Stimulated activated CD4-positive, alpha-beta T cell treated with anti-CD3 and anti-CD28 coated beads, TNF-alpha, amount 100 ng/mL, for 24 hours (primary cell): ENCODE measurements at regions not wholly inside any gene's neighbourhood (a gene's known extent, or its start where the extent isn't known, plus 50 kb on each side); places are given as distances from the start of the nearest gene placed in this dataset.

ENCODE experiments used
- DNase-seq, 3 experiments: peaks; one replicate each; pipeline ENCODE4 v3.0.0-alpha.2; 2020; ENCODE audit warnings: low read depth in 3 of 3

- DNase-seq, result no peak
These were observed 70.7 kb downstream of the RBFOX3 start for GRCh38 chr17:79539944-79540705.

DNA sequence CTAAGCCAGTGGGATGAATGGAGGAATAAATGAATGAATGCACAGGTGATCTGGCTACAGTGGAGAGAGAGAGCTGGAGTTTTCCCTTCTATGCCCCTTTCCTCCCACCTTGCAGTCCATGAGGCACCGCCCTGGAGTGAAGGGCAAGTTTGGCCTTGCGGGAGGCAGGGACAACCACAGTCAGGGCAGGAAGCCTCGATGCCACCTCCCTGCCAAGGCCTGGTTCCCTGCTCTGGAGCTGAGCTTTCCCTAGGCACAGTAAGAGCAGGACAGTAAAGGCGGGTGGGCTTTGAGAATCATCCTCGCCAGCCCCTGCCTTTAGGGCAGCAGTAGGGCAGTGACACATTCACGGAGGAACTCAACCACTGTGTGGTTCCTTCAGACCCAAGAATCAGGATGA lies 72.6 kb downstream of the RBFOX3 start:
- no peak for DNase-seq

DNA sequence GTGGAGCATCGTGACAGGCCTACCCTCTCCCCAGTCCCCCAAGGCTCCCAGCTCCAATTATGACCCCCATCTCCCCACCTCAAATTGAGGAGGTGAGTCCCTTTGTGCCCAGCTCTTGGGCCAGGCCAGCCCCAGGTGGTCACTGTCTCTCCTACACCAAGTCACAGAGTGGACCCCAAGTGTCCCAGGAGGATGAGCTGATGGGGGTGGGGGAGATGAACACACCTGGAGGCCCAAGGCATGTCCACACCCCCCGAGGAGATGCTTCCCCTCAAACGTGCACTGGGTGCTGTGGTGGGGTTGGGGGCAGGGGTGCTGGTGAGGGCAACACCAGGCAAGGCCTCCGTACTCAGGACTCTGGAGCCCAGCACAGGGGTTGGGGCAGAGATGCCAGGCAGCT lies 73.2 kb downstream of the RBFOX3 start:
- DNase-seq, result no peak

GRCh38 chr17:79537061-79537460 lies 73.8 kb downstream of the RBFOX3 start:
- DNase-seq, result no peak

GRCh38 chr17:79536212-79536840 lies 74.5 kb downstream of the RBFOX3 start:
- no peak for DNase-seq

DNA sequence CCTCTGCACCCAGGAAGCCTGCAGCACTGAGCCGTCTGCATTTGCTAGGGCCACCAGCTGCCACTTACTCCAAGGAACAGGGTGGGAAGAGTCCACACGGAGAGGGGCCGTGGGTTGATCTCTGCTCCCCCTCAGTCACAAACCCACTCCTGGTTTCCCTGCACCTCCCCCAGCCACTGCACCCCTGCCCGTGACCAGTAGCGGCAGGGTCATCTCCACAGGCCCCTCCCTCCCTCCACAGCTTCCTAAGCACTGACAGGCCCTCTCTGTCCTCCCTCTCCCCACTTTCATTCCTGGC lies 75.2 kb downstream of the RBFOX3 start:
- DNase-seq, result no peak

- no peak for DNase-seq
These were observed 75.8 kb downstream of the RBFOX3 start for GRCh38 chr17:79534851-79535727.

- no peak for DNase-seq
These were observed 76.7 kb downstream of the RBFOX3 start for GRCh38 chr17:79534111-79534510.

GRCh38 chr17:79533116-79533515 lies 77.7 kb downstream of the RBFOX3 start:
- no peak for DNase-seq

DNA sequence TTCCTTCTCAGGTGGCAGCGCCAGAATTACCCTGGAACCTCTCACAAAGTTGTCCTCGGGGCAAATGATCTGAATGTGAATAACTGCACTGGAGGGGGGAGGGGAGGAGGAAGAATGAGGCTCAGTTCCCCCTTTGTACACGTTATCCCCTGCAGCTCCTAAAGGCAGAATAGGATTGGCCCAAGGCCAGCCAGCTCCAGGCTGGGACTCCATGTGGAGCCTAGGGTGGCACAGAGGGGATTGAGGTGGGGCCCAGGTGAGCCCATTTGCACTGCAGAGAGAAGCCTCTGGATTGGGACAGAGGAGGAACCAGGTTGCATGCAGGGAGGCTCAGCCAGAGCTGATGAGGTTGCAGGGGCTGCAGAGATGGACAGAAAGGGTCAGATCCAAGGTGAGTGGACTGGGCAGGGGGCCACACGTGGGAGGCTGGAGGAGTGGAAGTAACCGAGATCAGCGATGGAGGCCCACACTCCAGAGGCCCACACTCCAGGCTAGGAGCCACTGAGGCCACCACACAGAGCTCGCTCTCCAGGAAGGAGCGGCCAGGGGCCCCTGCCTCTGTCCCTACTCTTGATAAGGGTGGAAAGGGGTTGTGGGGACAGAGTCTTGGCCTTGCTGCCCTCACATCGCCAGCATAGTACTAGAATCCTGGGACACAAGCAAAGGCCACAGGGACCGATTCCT lies 78.6 kb downstream of the RBFOX3 start:
- DNase-seq, result no peak

- DNase-seq, result no peak
These were observed 79.4 kb downstream of the RBFOX3 start for GRCh38 chr17:79531191-79532095.

DNA sequence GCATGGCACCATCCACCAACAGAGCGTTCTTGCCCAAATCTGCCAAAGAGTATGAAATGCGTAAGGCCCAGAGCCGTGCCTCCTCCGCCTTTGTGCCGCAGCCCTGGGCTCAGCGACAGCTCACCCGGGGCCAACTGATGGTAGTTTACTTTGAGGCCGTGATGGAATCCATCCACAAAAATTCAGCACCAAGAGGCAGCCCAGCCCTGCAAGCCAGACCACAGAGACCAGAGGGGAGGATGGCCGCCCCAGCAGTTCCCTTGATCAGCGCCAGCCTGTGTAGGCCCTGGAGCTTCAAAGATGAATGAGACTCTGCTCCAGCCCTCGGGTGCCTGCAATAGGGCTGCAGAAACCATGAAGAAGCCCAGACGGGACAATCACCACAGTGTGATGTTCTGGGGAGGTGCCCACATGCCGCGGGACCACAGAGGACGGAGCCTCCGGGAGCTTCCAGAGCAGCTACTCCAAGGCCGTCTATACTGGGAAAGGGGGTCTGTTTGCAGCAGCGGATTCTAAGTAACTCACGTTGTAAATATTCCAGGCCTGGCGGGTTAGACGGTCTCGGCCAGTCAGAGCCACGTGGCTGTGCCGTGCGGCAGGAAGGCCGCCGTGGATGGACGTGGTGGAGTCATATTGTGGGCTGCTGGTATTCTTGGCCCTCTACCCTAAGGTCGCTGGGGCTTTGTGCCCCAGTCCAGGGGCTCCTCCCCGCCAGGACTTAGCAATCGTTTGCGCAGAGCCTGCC lies 80.3 kb downstream of the RBFOX3 start:
- no peak for DNase-seq

DNA sequence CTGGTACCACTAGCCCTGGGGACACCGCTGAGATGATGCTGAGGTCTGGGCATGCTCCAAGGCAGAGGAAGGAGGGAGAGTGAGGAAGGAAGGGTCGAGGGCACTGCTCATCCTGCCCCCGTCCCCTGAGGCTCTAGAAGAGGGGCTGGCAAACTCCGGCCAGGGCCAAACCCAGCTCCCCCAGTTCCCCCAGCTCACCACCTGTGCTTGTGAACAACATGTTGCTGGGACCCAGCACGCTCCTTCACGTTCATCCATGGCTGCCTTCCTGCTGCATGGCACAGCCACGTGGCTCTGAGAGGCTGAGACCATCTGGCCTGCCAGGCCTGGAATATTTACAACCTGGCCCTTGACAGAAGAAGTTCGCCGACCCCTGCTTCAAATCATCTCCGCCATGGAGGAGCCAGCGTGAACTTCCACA lies 81.2 kb downstream of the RBFOX3 start:
- no peak for DNase-seq

- no peak for DNase-seq
These were observed 82.2 kb downstream of the RBFOX3 start for GRCh38 chr17:79528592-79529125.

GRCh38 chr17:79527306-79527705 lies 83.5 kb downstream of the RBFOX3 start:
- DNase-seq, result no peak

DNA sequence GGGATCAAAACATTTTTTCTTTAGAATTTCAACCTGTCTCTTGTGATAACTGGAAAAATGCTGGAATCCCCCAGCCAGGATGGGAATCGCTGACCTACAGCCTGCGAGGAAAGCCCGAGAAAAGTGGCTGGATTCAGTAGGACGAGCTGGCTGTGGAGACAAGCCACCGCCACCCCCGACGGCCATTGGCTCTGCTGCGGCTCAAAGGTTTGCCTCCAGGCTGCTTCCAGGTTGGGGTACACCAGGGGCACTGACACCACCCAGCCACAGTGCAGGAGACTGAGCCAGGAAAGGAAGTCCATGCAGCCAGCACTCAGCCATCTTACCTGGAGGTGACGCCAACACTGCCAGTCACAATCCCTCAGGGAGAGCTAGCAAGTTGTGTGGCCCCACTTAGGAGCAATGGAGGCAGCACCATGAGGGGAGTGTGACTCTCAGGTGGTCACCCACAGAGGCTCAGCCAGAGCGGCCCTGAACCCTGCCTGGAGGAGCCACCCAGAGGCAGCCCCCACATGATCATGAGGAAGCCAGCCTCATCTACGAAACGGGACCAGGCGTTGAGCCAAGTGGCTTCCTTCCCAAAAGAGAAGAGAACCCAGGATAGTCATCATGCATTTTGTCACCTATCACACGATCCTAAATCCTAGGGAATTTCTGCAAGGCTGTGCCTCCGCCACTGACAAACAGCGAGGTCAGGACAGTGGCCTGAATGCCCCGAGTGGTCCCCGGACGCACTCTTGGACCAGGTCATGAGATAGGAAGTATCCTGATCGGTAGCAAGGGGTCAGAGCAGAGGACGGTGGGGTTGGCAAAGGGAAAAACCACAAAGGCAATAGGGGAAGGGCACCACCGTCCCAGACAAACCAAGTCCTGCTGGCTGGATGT lies 84.8 kb downstream of the RBFOX3 start:
- no peak for DNase-seq

DNA sequence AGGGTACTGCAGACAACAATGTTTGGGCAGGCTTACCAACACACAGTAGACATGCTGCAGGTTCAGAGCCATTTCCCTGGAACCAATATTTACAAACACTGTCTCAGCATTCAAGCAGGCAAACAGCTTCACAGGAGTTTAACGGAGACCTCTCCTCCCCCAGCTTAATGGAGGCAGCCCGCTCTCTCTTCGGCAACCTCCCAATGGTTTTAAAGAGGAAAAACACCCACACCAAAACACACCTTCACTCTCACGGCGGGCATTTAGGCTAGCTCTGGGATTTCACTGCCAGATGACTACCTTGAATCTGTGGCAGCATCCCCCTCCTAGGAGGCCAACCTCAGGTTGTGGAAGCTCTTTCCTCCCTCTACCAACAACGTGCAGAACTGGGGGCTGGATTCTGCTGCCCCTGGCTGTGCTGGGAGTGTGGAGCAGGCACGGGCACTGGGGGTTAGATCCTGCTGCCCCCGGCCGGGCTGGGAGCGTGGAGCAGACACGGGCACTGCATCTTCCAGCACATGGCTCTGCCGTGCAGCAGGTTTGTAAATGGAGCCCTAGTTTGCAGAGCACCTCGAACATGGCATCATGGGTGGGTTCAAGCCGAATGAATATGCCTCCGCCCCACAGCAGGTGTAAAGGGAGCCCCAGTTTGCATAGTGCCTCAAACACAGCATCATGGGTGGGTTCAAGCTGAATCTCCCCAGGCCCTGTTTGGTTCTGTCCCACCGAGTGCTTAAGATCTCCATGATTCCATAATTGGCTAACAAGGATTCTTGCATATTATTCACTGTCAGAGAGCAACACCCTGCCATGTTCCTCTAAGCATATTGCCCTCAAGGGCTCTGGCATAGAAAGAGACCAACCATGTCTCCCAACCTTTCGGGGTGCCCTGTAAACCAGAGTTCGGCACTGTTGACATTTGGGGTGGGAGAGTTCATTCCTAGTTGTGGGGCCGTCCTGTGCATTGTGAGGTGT lies 86.4 kb downstream of the RBFOX3 start:
- DNase-seq, result no peak

- no peak for DNase-seq
These were observed 88.4 kb downstream of the RBFOX3 start for GRCh38 chr17:79522414-79522813.
